HepG2 (cell line): ENCODE measurements at regions not wholly inside any gene's neighbourhood (a gene's known extent, or its start where the extent isn't known, plus 50 kb on each side); places are given as distances from the start of the nearest gene placed in this dataset.
A peak's percentile ranks its signal among the peaks of the same experiment; 100 is the strongest.

Source experiments
- E2F2 ChIP-seq: sonication (generic); formaldehyde crosslinking; IDR thresholded peaks from 2 replicates; pipeline ENCODE4 v1.4.0; 2020; ENCODE audit warnings: missing genetic modification reagents, borderline replicate concordance
- HNF1B ChIP-seq: sonication (generic); formaldehyde crosslinking; IDR thresholded peaks from 2 replicates; pipeline ENCODE4 v1.5.1; 2020; ENCODE audit warnings: mild to moderate bottlenecking, moderate library complexity, missing genetic modification reagents
- HNRNPK ChIP-seq: fragments of 200-400 bp; formaldehyde crosslinking; IDR thresholded peaks from 2 replicates; pipeline ENCODE4 v1.6.1; 2018; ENCODE audit warnings: low read length, low read depth, moderate library complexity, mild to moderate bottlenecking; ENCODE audit not compliant: poor library complexity, severe bottlenecking
- MYNN ChIP-seq: sonication (generic); formaldehyde crosslinking; IDR thresholded peaks from 2 replicates; pipeline ENCODE4 v1.4.0; 2020; ENCODE audit warnings: mild to moderate bottlenecking, low read depth, missing genetic modification reagents
- NCOA5 ChIP-seq: sonication (generic); formaldehyde crosslinking; IDR thresholded peaks from 2 replicates; pipeline ENCODE4 v1.4.0; 2020; ENCODE audit warnings: missing genetic modification reagents
- SP1 ChIP-seq, 2 experiments: fragments of 450-650 bp in 1 of 2; sonication (generic) in 1 of 2; formaldehyde crosslinking in 1 of 2; IDR thresholded peaks; 2 replicates each; pipeline versions ENCODE4 v1.4.0 to v1.6.1; 2016 to 2020; ENCODE audit warnings: missing genetic modification reagents in 1 of 2
- TBX2 ChIP-seq: sonication (generic); formaldehyde crosslinking; IDR thresholded peaks from 2 replicates; pipeline ENCODE4 v1.5.0; 2020; ENCODE audit warnings: missing genetic modification reagents, mild to moderate bottlenecking, borderline replicate concordance
- TEF ChIP-seq: sonication (generic); formaldehyde crosslinking; IDR thresholded peaks from 2 replicates; pipeline ENCODE4 v1.5.0; 2020; ENCODE audit warnings: missing genetic modification reagents
- ZBED4 ChIP-seq: sonication (generic); formaldehyde crosslinking; IDR thresholded peaks from 2 replicates; pipeline ENCODE4 v1.4.0; 2020; ENCODE audit warnings: missing genetic modification reagents, borderline replicate concordance
- ZBTB7B ChIP-seq: sonication (generic); formaldehyde crosslinking; IDR thresholded peaks from 2 replicates; pipeline ENCODE4 v1.4.0; 2020; ENCODE audit warnings: missing genetic modification reagents
- ZFP36 ChIP-seq: fragments of 150-350 bp; IDR thresholded peaks from 2 replicates; pipeline ENCODE4 v1.6.1; 2018; ENCODE audit warnings: borderline replicate concordance, low read length, low read depth; ENCODE audit not compliant: partially characterized antibody
- ZMYM3 ChIP-seq: sonication (generic); formaldehyde crosslinking; IDR thresholded peaks from 2 replicates; pipeline ENCODE4 v1.5.1; 2020; ENCODE audit warnings: mild to moderate bottlenecking, missing genetic modification reagents
- ZNF143 ChIP-seq: sonication (generic); formaldehyde crosslinking; IDR thresholded peaks from 2 replicates; pipeline ENCODE4 v1.4.0; 2020; ENCODE audit warnings: missing genetic modification reagents
- ZNF567 ChIP-seq: sonication (generic); formaldehyde crosslinking; IDR thresholded peaks from 2 replicates; pipeline ENCODE4 v1.8.1; 2023; ENCODE audit warnings: mild to moderate bottlenecking, missing genetic modification reagents, borderline replicate concordance
- ZNF737 ChIP-seq: sonication (generic); formaldehyde crosslinking; IDR thresholded peaks from 2 replicates; pipeline ENCODE4 v1.5.0; 2020; ENCODE audit warnings: missing genetic modification reagents, mild to moderate bottlenecking, borderline replicate concordance
- TF ChIP-seq, protein P1 (sequence below): sonication (generic); formaldehyde crosslinking; IDR thresholded peaks from 2 replicates; pipeline ENCODE4 v1.8.1; 2023; ENCODE audit warnings: mild to moderate bottlenecking, missing genetic modification reagents
- TF ChIP-seq, protein P2 (sequence below): sonication (generic); formaldehyde crosslinking; IDR thresholded peaks from 2 replicates; pipeline ENCODE4 v1.8.1; 2023; ENCODE audit warnings: missing genetic modification reagents, inconsistent platforms, borderline replicate concordance

DNA sequence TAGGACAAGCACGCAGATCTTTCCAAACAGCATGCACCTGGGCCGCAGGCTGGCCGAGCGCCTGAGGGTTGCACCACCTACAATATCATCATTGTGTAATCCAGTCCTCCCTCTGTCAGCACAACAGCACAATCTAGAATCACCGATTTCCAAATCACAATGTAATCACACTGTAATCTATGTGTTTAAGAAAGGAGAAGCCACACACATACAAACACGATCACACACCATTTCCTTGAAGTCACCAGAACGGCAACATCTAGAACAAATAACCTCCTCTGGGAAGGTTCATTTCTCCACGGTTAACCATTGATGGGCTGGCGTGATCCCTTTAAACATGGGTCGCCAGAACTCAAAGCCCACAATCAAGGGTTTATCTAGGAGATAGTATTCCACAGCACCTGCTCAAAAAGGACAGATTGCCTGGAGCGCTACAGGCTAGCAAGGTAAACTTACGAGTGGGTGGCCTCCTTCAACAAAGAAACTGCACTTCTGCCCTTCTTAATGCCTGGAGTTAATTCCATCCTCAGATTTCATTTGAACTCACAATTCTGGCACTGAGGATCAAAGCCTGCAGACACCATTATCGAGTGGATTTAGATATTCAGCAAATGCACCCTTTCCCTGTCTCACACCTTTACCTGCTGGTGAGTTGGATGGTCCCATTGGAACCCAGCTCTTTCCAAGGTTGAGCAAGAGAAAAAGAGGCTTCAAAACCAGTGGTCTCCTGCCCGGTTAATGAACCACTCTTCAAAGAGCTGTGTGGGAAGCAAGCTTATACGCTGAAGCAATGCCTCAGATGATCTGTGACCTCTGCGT is 83.8 kb upstream of the FOXQ1 start (continued):
- peak; percentile 73; the same call in 1 of the 2 replicates for TF ChIP-seq MYNN (CRISPR knock-in tag)
- no peak for TF ChIP-seq NCOA5 (CRISPR knock-in tag)
- no peak; the same call in 1 of the 2 replicates for TF ChIP-seq ZNF567 (CRISPR knock-in tag)
- no peak; the same call in 1 of the 2 replicates for TF ChIP-seq ZBTB7B
- no peak for TF ChIP-seq HNRNPK
- TF ChIP-seq, protein P1, sequence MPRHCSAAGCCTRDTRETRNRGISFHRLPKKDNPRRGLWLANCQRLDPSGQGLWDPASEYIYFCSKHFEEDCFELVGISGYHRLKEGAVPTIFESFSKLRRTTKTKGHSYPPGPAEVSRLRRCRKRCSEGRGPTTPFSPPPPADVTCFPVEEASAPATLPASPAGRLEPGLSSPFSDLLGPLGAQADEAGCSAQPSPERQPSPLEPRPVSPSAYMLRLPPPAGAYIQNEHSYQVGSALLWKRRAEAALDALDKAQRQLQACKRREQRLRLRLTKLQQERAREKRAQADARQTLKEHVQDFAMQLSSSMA (CRISPR knock-in tag) = peak; percentile 87
- TF ChIP-seq E2F2 (CRISPR knock-in tag) = no peak
- TF ChIP-seq TBX2 = peak; percentile 89
- peak; percentile 66; the same call in 1 of the 2 replicates for TF ChIP-seq ZMYM3 (CRISPR knock-in tag)
- peak; percentile 53; the same call in 1 of the 2 replicates for TF ChIP-seq ZNF143 (CRISPR knock-in tag)
- TF ChIP-seq TEF (CRISPR knock-in tag) = peak; percentile 91
- TF ChIP-seq, protein P2, sequence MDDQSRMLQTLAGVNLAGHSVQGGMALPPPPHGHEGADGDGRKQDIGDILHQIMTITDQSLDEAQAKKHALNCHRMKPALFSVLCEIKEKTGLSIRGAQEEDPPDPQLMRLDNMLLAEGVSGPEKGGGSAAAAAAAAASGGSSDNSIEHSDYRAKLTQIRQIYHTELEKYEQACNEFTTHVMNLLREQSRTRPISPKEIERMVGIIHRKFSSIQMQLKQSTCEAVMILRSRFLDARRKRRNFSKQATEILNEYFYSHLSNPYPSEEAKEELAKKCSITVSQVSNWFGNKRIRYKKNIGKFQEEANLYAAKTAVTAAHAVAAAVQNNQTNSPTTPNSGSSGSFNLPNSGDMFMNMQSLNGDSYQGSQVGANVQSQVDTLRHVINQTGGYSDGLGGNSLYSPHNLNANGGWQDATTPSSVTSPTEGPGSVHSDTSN (CRISPR knock-in tag) = no peak
- no peak for TF ChIP-seq ZFP36
- no peak for TF ChIP-seq SP1 (IDR thresholded peaks at IDR 0.05)
- no peak; the same call in 1 of the 2 replicates for TF ChIP-seq SP1 (CRISPR knock-in tag; IDR thresholded peaks at IDR 0.05)
- TF ChIP-seq ZBED4 (CRISPR knock-in tag) = peak; percentile 54
- TF ChIP-seq ZNF737 (CRISPR knock-in tag) = 0 out of 2 replicates have a peak, but pooled peaks have one; percentile 79
- peak; percentile 96 for TF ChIP-seq HNF1B (CRISPR knock-in tag)
